T-helper 22 cell (primary cell): ENCODE measurements at regions not wholly inside any gene's neighbourhood (a gene's known extent, or its start where the extent isn't known, plus 50 kb on each side); places are given as distances from the start of the nearest gene placed in this dataset.

ENCODE experiments used
- DNase-seq: peaks from one replicate; pipeline ENCODE4 v3.0.0-alpha.2; 2020; ENCODE audit warnings: low read depth

- DNase-seq: no peak
Observed at GRCh38 chr2:173589604-173590275, 235.1 kb downstream of the CDCA7 start.

GRCh38 chr2:173590276-173590861 is 235.7 kb downstream of the CDCA7 start:
- DNase-seq: no peak

GRCh38 chr2:173593109-173593508 is 238.4 kb downstream of the CDCA7 start:
- no peak for DNase-seq

- no peak for DNase-seq
Observed at GRCh38 chr2:173596244-173596643, 241.6 kb downstream of the CDCA7 start.

GRCh38 chr2:173598525-173598924 is 243.9 kb downstream of the CDCA7 start:
- DNase-seq: no peak

GRCh38 chr2:173599821-173600359 is 245.2 kb downstream of the CDCA7 start:
- no peak for DNase-seq

GRCh38 chr2:173602153-173602795 is 247.6 kb downstream of the CDCA7 start:
- no peak for DNase-seq

GRCh38 chr2:173605994-173606393 is 251.3 kb downstream of the CDCA7 start:
- DNase-seq: no peak

- no peak for DNase-seq
Observed at GRCh38 chr2:173606619-173607248, 252.1 kb downstream of the CDCA7 start.

- no peak for DNase-seq
Observed at GRCh38 chr2:173607606-173608311, 253.1 kb downstream of the CDCA7 start.

GRCh38 chr2:173611121-173611520 is 256.4 kb downstream of the CDCA7 start:
- no peak for DNase-seq

- no peak for DNase-seq
Observed at GRCh38 chr2:173612354-173612753, 257.7 kb downstream of the CDCA7 start.

GRCh38 chr2:173613386-173613785 is 258.7 kb downstream of the CDCA7 start:
- DNase-seq: no peak

GRCh38 chr2:173614265-173614930 is 259.7 kb downstream of the CDCA7 start:
- DNase-seq: no peak

GRCh38 chr2:173623438-173624319 is 269.0 kb downstream of the CDCA7 start:
- no peak for DNase-seq

GRCh38 chr2:173625315-173625714 is 270.6 kb downstream of the CDCA7 start:
- DNase-seq: no peak

GRCh38 chr2:173629076-173629475 is 274.4 kb downstream of the CDCA7 start:
- DNase-seq: no peak

GRCh38 chr2:173630425-173631126 is 275.9 kb downstream of the CDCA7 start:
- DNase-seq: no peak

GRCh38 chr2:173631127-173631460 is 276.4 kb downstream of the CDCA7 start:
- DNase-seq: no peak

- DNase-seq: no peak
Observed at GRCh38 chr2:173644146-173644545, 289.5 kb downstream of the CDCA7 start.
